ENCODE measurements at regions not wholly inside any gene's neighbourhood (a gene's known extent, or its start where the extent isn't known, plus 50 kb on each side); places are given as distances from the start of the nearest gene placed in this dataset.
"Not testable (repeated sequence)": the region's sequence is repeated elsewhere in the genome, so short reads cannot be mapped to it uniquely, and the experiment has no call there.

DNA sequence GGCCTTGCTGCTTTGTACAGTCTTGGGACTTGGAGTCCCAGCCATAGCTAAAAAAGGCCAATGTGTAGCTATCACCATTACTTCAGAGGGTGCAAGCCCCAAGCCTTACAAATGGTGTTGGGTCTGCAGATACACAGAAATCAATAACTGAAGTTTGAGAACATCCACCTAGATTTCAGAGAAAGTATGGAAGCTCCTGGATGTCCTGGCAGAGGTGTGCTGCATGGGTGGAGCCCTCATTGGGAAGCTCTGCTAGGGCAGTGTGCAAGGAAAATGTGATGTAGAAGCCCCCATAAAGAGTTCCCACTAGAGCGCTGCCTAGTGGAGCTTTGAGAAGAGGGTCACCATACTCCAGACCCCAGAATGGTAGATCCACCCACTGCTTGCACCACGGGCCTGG, 626.7 kb upstream of the COX7C start:
- DNase-seq, result no peak
- no peaks in the 10 kb centered on the region for H3K27me3 ChIP-seq
- H3K27ac ChIP-seq, result no peak overlapping the region
- H3K36me3 ChIP-seq (ENCODE audit: low read depth, missing control alignments), result no peaks in the 10 kb centered on the region
- H3K4me3 ChIP-seq, result no peak overlapping the region
- intact Hi-C loops (cut with DNase I; ENCODE audit: low total_unique reads), result no loop called here
- H3K9me3 ChIP-seq, result no peaks in the 10 kb centered on the region
- WGBS, 2 donors, result 92 to 100% methylated on average over 1 to 2 of the region's 2 CpGs
- TF ChIP-seq, protein P1, sequence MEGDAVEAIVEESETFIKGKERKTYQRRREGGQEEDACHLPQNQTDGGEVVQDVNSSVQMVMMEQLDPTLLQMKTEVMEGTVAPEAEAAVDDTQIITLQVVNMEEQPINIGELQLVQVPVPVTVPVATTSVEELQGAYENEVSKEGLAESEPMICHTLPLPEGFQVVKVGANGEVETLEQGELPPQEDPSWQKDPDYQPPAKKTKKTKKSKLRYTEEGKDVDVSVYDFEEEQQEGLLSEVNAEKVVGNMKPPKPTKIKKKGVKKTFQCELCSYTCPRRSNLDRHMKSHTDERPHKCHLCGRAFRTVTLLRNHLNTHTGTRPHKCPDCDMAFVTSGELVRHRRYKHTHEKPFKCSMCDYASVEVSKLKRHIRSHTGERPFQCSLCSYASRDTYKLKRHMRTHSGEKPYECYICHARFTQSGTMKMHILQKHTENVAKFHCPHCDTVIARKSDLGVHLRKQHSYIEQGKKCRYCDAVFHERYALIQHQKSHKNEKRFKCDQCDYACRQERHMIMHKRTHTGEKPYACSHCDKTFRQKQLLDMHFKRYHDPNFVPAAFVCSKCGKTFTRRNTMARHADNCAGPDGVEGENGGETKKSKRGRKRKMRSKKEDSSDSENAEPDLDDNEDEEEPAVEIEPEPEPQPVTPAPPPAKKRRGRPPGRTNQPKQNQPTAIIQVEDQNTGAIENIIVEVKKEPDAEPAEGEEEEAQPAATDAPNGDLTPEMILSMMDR (IDR thresholded peaks at IDR 0.05), result no peak
- no peak for TF ChIP-seq POLR2A (IDR thresholded peaks at IDR 0.05)
- H3K4me1 ChIP-seq, result no peaks in the 10 kb centered on the region

DNA sequence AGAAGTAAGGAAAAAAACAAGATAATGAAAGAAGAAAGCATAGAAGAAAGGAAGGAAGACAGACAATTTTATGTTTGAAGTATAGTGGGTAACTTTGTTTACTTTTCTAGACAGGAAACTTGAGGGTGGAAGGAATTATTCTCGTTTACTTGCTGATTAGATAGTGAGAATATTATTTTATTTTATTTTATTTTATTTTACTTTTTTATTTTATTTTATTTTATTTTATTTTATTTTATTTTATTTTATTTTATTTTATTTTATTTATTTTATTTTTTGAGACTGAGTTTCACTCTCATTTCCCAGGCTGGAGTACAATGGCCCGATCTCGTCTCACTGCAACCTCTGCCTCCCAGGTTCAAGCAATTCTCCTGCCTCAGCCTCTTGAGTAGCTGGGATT, 623.1 kb upstream of the COX7C start:
- H3K27ac ChIP-seq; H3K36me3 ChIP-seq (ENCODE audit: low read depth, missing control alignments); H3K27me3 ChIP-seq; DNase-seq; H3K9me3 ChIP-seq; H3K4me1 ChIP-seq; intact Hi-C loops (cut with DNase I; ENCODE audit: low total_unique reads); H3K4me3 ChIP-seq: not testable (repeated sequence)
- 72 to 83% methylated on average over 3 of the region's 3 CpGs for WGBS, 2 donors

DNA sequence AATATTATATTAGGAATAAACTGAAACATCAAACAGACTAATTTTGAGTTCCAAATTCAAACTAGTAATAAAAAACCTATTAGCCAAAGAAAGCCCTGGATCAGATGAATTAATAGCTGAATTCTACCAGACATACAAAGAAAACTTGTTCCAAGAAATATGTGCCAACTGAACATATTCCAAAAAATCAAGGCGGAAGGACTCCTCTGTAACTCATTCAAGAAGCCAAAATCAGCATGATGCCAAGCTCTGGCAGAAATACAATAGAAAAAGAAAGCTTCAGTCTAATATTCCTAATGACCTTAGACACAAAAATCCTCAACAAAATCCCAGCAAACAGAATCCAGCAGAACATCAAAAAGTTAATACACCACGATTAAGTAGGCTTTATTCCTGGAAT, 619.1 kb upstream of the COX7C start:
- no peaks in the 10 kb centered on the region for H3K9me3 ChIP-seq
- H3K4me3 ChIP-seq, result no peak overlapping the region
- H3K4me1 ChIP-seq, result no peaks in the 10 kb centered on the region
- no peak overlapping the region for H3K27ac ChIP-seq
- intact Hi-C loops (cut with DNase I; ENCODE audit: low total_unique reads), result no loop called here
- H3K27me3 ChIP-seq, result no peaks in the 10 kb centered on the region
- TF ChIP-seq, protein P1 (IDR thresholded peaks at IDR 0.05), result no peak
- no peak for TF ChIP-seq POLR2A (IDR thresholded peaks at IDR 0.05)
- H3K36me3 ChIP-seq (ENCODE audit: low read depth, missing control alignments), result no peaks in the 10 kb centered on the region
- no peak for DNase-seq
- 18 to 22% methylated on average over 2 of the region's 2 CpGs for WGBS, 2 donors

DNA sequence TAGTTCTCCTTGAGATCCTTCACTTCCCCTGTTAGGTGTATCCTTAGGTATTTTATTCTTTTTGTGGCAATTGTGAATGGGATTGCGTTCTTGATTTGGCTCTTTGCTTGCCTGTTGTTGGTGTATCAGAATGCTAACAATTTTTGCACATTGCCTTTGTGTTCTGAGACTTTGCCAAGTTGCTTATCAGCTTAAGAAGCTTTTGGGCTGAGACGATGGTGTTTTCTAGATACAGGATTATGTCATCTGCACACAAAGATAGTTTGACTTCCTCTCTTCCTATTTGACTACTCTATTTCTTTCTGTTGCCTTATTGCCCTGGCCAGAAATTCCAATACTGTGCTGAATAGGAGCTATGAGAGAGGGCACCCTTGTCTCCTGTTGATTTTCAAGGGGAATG, 609.4 kb upstream of the COX7C start:
- no peak for TF ChIP-seq POLR2A (IDR thresholded peaks at IDR 0.05)
- TF ChIP-seq, protein P1 (IDR thresholded peaks at IDR 0.05), result no peak
- intact Hi-C loops (cut with DNase I; ENCODE audit: low total_unique reads), result no loop called here
- Histone ChIP-seq H3K27me3 (no peaks in the 10 kb centered on the region), H3K36me3 (ENCODE audit: low read depth, missing control alignments) (no peaks in the 10 kb centered on the region), H3K27ac (no peak overlapping the region), H3K9me3 (no peaks in the 10 kb centered on the region), H3K4me1 (no peaks in the 10 kb centered on the region), H3K4me3 (no peak overlapping the region)
- 68 to 74% methylated on average over 2 of the region's 2 CpGs for WGBS, 2 donors
- DNase-seq, result no peak

DNA sequence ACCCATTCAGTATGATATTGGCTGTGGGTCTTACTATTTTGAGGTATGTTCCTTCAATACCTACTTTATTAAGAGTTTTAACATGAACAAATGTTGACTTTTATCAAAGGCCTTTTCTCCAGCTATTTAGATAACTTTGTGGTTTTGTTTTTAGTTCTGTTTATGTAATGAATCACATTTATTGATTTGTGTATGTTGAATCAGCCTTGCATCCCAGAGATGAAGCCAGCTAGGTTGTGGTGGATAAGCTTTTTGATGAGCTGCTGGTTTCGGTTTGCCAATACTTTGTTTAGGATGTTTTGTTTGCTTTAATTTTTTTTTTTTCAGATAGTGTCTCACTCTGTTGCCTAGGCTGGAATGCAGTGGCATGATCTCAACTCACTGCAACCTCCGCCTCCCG, 609.0 kb upstream of the COX7C start:
- no peak for DNase-seq
- intact Hi-C loops (cut with DNase I; ENCODE audit: low total_unique reads), result no loop called here
- TF ChIP-seq, protein P1 (IDR thresholded peaks at IDR 0.05), result no peak
- TF ChIP-seq POLR2A (IDR thresholded peaks at IDR 0.05), result no peak
- 83 to 89% methylated on average over 3 of the region's 3 CpGs for WGBS, 2 donors
- Histone ChIP-seq H3K36me3 (ENCODE audit: low read depth, missing control alignments) (no peaks in the 10 kb centered on the region), H3K27me3 (no peaks in the 10 kb centered on the region), H3K4me1 (no peaks in the 10 kb centered on the region), H3K9me3 (no peaks in the 10 kb centered on the region), H3K27ac (no peak overlapping the region), H3K4me3 (no peak overlapping the region)
